ENCODE measurements at regions not wholly inside any gene's neighbourhood (a gene's known extent, or its start where the extent isn't known, plus 50 kb on each side); places are given as distances from the start of the nearest gene placed in this dataset.

DNA sequence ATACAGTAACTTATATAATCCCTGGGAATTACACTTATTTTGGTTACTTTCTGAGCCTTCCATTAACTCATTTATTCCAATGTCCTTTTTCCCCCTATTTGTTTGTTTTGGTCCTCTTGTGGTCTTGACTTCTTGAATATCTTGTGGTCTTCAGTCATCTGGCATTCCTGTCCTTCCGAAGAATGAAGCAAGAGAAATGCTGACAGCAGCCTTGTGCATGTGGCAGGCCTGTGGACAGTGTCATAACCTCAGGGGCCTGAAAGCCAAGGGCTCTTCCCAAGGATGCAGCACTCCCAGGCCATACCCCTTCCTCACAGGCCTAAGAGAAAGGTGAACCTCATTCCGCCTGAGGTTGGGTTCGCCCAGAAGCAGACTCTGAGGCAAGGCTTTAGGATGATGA lies 470.2 kb downstream of the DISC1 start (continued):
- TF ChIP-seq, protein P1, sequence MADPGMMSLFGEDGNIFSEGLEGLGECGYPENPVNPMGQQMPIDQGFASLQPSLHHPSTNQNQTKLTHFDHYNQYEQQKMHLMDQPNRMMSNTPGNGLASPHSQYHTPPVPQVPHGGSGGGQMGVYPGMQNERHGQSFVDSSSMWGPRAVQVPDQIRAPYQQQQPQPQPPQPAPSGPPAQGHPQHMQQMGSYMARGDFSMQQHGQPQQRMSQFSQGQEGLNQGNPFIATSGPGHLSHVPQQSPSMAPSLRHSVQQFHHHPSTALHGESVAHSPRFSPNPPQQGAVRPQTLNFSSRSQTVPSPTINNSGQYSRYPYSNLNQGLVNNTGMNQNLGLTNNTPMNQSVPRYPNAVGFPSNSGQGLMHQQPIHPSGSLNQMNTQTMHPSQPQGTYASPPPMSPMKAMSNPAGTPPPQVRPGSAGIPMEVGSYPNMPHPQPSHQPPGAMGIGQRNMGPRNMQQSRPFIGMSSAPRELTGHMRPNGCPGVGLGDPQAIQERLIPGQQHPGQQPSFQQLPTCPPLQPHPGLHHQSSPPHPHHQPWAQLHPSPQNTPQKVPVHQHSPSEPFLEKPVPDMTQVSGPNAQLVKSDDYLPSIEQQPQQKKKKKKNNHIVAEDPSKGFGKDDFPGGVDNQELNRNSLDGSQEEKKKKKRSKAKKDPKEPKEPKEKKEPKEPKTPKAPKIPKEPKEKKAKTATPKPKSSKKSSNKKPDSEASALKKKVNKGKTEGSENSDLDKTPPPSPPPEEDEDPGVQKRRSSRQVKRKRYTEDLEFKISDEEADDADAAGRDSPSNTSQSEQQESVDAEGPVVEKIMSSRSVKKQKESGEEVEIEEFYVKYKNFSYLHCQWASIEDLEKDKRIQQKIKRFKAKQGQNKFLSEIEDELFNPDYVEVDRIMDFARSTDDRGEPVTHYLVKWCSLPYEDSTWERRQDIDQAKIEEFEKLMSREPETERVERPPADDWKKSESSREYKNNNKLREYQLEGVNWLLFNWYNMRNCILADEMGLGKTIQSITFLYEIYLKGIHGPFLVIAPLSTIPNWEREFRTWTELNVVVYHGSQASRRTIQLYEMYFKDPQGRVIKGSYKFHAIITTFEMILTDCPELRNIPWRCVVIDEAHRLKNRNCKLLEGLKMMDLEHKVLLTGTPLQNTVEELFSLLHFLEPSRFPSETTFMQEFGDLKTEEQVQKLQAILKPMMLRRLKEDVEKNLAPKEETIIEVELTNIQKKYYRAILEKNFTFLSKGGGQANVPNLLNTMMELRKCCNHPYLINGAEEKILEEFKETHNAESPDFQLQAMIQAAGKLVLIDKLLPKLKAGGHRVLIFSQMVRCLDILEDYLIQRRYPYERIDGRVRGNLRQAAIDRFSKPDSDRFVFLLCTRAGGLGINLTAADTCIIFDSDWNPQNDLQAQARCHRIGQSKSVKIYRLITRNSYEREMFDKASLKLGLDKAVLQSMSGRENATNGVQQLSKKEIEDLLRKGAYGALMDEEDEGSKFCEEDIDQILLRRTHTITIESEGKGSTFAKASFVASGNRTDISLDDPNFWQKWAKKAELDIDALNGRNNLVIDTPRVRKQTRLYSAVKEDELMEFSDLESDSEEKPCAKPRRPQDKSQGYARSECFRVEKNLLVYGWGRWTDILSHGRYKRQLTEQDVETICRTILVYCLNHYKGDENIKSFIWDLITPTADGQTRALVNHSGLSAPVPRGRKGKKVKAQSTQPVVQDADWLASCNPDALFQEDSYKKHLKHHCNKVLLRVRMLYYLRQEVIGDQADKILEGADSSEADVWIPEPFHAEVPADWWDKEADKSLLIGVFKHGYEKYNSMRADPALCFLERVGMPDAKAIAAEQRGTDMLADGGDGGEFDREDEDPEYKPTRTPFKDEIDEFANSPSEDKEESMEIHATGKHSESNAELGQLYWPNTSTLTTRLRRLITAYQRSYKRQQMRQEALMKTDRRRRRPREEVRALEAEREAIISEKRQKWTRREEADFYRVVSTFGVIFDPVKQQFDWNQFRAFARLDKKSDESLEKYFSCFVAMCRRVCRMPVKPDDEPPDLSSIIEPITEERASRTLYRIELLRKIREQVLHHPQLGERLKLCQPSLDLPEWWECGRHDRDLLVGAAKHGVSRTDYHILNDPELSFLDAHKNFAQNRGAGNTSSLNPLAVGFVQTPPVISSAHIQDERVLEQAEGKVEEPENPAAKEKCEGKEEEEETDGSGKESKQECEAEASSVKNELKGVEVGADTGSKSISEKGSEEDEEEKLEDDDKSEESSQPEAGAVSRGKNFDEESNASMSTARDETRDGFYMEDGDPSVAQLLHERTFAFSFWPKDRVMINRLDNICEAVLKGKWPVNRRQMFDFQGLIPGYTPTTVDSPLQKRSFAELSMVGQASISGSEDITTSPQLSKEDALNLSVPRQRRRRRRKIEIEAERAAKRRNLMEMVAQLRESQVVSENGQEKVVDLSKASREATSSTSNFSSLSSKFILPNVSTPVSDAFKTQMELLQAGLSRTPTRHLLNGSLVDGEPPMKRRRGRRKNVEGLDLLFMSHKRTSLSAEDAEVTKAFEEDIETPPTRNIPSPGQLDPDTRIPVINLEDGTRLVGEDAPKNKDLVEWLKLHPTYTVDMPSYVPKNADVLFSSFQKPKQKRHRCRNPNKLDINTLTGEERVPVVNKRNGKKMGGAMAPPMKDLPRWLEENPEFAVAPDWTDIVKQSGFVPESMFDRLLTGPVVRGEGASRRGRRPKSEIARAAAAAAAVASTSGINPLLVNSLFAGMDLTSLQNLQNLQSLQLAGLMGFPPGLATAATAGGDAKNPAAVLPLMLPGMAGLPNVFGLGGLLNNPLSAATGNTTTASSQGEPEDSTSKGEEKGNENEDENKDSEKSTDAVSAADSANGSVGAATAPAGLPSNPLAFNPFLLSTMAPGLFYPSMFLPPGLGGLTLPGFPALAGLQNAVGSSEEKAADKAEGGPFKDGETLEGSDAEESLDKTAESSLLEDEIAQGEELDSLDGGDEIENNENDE (IDR thresholded peaks at IDR 0.05; ENCODE audit: insufficient replicate concordance, low read length) = no peak
- TF ChIP-seq CHD1 (IDR thresholded peaks at IDR 0.05; ENCODE audit: low read depth, low read length) = no peak
- no peak for TF ChIP-seq CREB1 (IDR thresholded peaks at IDR 0.05)
- no peak for TF ChIP-seq CHD2 (IDR thresholded peaks at IDR 0.05; ENCODE audit: low read length)
- no peak for TF ChIP-seq RFX5 (IDR thresholded peaks at IDR 0.05; ENCODE audit: borderline replicate concordance, low read depth, low read length)
- TF ChIP-seq, protein P2, sequence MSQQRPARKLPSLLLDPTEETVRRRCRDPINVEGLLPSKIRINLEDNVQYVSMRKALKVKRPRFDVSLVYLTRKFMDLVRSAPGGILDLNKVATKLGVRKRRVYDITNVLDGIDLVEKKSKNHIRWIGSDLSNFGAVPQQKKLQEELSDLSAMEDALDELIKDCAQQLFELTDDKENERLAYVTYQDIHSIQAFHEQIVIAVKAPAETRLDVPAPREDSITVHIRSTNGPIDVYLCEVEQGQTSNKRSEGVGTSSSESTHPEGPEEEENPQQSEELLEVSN (IDR thresholded peaks at IDR 0.05) = no peak
- no peak for TF ChIP-seq JUN (IDR thresholded peaks at IDR 0.05; ENCODE audit: low read depth, low read length)
- no peak for TF ChIP-seq ASH2L (IDR thresholded peaks at IDR 0.05; ENCODE audit: low read length)
- TF ChIP-seq TAF1 (IDR thresholded peaks at IDR 0.05; ENCODE audit: low read depth, low read length) = no peak
- no peak for TF ChIP-seq SIX5 (IDR thresholded peaks at IDR 0.05; ENCODE audit: low read depth, low read length)
- TF ChIP-seq TEAD4 (IDR thresholded peaks at IDR 0.05; ENCODE audit: low read depth, low read length) = no peak

Data from H1 (cell line).